H1 (cell line): ENCODE measurements at regions not wholly inside any gene's neighbourhood (a gene's known extent, or its start where the extent isn't known, plus 50 kb on each side); places are given as distances from the start of the nearest gene placed in this dataset.

Experiments
- BRCA1 ChIP-seq: IDR thresholded peaks from 2 replicates; pipeline ENCODE4 v1.6.1; 2012; ENCODE audit warnings: low read depth, low read length, improper control_type of control experiment
- CBX8 ChIP-seq: fragments of 300-800, 300-1000 bp; sonication (generic); IDR thresholded peaks from 2 replicates; pipeline ENCODE4 v1.7.1; 2016; ENCODE audit warnings: low read depth, low read length, borderline replicate concordance
- CTBP2 ChIP-seq: IDR thresholded peaks from 2 replicates; pipeline ENCODE4 v1.7.0; 2011; ENCODE audit warnings: borderline replicate concordance, mild to moderate bottlenecking, moderate library complexity, mixed read lengths, low read length; ENCODE audit not compliant: insufficient read depth, insufficient read length
- KDM5A ChIP-seq: fragments of 200-600 bp; IDR thresholded peaks from 2 replicates; pipeline ENCODE4 v1.7.1; 2012; ENCODE audit warnings: mild to moderate bottlenecking, low read length, inconsistent platforms, mixed read lengths
- NRF1 ChIP-seq: IDR thresholded peaks from 2 replicates; pipeline ENCODE4 v1.6.1; 2011; ENCODE audit warnings: mild to moderate bottlenecking, low read depth, low read length, improper control_type of control experiment
- POLR2AphosphoS5 ChIP-seq: IDR thresholded peaks from 2 replicates; pipeline ENCODE4 v1.6.1; 2011; ENCODE audit warnings: low read depth, low read length
- TF ChIP-seq, protein P1 (sequence below), 3 experiments: IDR thresholded peaks; 1 replicate in 2 of 3; 2 replicates in 1 of 3; pipeline versions ENCODE4 v1.5.1 to v1.6.1; 2011; ENCODE audit warnings: low read length in 3 of 3, mild to moderate bottlenecking in 3 of 3, inconsistent platforms in 2 of 3, low read depth in 1 of 3, moderate library complexity in 1 of 3; ENCODE audit not compliant: insufficient read depth in 1 of 3; ENCODE audit errors: control extremely low read depth in 1 of 3
- TF ChIP-seq, protein P2 (sequence below): IDR thresholded peaks from 2 replicates; pipeline ENCODE4 v1.6.1; 2012; ENCODE audit warnings: inconsistent platforms

DNA sequence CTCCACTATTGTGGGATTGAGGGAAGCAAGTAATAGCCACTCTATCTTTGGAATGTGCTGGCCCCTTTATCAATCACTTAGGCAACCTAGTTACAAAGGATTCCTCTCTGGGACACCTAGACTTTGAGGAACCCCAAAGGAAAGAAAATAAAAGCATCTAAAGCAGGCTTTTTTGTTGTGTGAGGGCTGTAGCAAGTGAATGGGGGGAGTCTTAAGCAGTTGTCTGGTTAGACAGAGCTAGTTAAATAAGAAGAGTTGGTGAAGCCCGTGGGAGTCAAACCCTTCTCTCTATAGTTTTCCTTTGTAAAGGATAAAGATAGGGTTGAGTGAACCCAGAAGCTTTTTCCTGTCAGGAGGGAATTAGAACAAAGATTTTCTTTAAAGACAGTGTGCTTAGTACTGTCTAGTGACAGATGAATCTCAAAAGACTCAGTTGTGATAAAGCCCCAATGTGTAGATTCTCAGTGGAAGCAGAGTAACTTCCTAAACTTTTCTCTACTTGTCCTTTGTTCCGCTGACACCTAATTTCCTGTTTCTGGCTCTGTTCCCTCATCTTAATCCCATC, 63.3 kb downstream of the HDGFL1 start (continued):
- TF ChIP-seq, protein P1, sequence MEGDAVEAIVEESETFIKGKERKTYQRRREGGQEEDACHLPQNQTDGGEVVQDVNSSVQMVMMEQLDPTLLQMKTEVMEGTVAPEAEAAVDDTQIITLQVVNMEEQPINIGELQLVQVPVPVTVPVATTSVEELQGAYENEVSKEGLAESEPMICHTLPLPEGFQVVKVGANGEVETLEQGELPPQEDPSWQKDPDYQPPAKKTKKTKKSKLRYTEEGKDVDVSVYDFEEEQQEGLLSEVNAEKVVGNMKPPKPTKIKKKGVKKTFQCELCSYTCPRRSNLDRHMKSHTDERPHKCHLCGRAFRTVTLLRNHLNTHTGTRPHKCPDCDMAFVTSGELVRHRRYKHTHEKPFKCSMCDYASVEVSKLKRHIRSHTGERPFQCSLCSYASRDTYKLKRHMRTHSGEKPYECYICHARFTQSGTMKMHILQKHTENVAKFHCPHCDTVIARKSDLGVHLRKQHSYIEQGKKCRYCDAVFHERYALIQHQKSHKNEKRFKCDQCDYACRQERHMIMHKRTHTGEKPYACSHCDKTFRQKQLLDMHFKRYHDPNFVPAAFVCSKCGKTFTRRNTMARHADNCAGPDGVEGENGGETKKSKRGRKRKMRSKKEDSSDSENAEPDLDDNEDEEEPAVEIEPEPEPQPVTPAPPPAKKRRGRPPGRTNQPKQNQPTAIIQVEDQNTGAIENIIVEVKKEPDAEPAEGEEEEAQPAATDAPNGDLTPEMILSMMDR (IDR thresholded peaks at IDR 0.05; ENCODE audit: control extremely low read depth in 1 of 3, insufficient read depth in 1 of 3, low read depth in 1 of 3, low read length in 3 of 3): no peak
- TF ChIP-seq CTBP2 (no peak), CBX8 (no peak), POLR2AphosphoS5 (no peak), KDM5A (no peak), NRF1 (no peak), BRCA1 (no peak)
- TF ChIP-seq, protein P2, sequence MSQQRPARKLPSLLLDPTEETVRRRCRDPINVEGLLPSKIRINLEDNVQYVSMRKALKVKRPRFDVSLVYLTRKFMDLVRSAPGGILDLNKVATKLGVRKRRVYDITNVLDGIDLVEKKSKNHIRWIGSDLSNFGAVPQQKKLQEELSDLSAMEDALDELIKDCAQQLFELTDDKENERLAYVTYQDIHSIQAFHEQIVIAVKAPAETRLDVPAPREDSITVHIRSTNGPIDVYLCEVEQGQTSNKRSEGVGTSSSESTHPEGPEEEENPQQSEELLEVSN: no peak
